GM18505 (cell line): ENCODE measurements at regions not wholly inside any gene's neighbourhood (a gene's known extent, or its start where the extent isn't known, plus 50 kb on each side); places are given as distances from the start of the nearest gene placed in this dataset.
"Not testable (repeated sequence)": the region's sequence is repeated elsewhere in the genome, so short reads cannot be mapped to it uniquely, and the experiment has no call there.

Experiments used
- ATAC-seq: cut with Tn5 transposase; IDR thresholded peaks from one replicate; pipeline ENCODE4 v1.9.1; 2021; ENCODE audit not compliant: unreplicated experiment
- POLR2A ChIP-seq: IDR thresholded peaks from 4 replicates; pipeline ENCODE4 v1.6.1; 2011; ENCODE audit warnings: borderline replicate concordance; ENCODE audit not compliant: insufficient read depth, insufficient read length; ENCODE audit errors: extremely low read depth

DNA sequence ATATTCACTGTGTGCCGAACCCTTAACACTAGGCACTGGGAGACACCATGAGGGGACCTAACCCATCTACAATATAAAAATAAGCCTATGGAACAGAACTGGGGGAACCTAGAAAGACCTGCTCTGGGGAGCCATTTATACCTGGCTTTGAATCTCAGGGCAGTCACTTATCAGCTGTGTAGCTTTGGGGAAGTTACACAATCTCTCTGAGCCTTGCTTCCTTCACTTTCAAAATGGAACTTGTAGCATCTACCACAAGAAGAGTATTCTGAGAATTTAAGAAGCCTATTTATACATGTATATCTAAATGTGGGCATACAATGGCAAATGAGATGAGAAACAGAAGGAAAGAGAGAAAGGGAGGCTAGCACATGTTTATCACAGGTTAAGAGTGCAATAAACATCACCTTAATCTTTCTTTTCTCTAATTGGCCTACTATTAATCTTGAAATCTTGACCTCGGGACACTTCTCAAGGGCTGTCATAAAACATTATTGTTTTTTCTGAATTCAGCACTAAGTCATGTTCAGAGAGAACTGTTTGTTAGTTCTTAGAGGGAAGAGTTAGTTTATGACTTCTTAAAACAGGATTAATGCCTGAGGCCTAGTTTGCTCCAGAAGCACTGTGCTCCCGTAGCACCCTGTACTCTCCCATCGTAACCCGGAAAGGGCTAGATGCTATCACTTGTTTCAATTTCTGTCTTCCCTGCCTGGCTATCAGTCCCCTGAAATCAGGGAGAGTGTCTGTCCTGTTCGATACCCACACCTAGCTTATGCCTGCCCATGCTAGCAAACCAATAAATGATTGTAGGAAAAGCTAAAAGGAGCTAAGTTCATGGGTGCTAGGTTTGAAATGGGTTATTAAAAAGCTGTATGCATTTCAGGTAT, 606.4 kb upstream of the CLINT1 start:
- no peak for ATAC-seq

DNA sequence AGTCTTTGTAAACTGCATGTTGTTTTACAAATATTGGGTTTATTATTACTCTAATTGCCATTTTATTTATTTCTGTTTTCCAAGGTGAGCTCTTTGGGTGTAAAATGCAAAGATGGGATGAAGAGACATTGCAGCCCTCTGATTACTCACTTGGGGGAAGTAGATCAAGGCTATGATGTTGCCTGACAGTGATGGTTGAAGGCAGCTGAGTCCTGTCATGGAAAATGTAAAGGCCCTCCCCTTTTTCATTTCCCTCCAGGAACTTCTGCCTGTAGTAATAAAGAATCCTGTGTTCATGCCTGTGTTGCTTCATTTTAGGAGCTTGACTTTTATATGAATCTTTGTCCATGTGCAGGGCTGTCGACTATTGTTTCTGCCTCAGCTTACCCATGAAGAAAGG, 605.4 kb upstream of the CLINT1 start:
- TF ChIP-seq POLR2A, result no peak
- ATAC-seq, result no peak

More for the DNA sequence above, 606.4 kb upstream of the CLINT1 start:
- no peak for TF ChIP-seq POLR2A

DNA sequence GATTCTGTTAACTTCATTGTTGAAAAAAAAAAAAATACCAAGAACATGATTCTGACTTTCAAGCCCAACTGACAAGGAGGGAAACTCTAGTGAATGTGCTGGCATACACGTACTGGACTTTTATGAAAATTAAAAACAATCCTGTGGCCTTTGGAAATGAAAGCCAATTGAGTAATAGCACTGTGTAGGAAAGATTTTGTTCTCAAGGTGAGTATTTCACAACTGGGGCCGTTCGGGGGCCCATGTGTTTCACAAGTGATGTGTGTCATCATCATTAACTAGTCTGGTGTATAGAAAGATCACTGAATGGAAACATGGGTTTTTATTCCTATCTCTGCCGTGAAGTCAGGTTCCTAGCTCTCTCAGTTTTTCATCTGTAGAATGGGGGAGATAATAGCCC, 605.0 kb upstream of the CLINT1 start:
- TF ChIP-seq POLR2A, result no peak
- ATAC-seq, result no peak

- no peak for ATAC-seq
- TF ChIP-seq POLR2A, result no peak
Observed at GRCh38 chr5:158463188-158463587, 604.2 kb upstream of the CLINT1 start.

DNA sequence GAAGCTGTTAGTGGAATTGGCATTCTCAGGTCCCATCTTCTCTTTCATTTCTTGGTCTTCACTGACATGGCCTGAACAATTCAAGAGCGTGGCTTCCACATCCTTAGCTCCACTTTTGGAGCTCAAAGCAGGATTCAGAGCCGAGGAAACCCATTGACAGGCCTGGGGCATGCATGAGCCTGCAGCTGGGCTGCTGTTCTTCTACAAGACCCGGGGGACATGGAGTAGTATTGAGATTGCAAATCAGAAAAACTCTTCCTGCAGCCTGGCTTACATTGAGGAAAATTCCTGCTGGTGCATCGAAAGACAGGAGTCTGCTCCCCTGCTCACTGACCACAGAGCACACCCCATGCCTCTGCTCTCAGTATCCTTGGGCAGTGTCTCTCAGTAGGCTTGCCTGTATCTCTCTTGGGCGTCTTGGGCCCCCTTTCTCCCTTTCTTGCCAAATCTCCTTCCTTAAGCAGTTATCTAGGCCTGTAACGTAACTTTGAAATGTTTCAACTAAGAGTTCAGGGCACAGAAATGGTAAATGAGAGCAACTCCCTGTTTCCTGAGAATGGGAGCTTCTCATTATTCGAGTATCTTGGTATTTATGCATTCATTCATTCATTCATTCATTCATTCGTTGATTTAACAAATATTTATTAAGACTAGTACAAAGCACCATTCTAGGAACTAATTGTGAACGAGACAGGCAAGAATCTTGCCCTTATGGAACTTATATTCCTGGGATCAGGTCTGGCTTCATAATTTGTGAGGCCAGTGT, 603.6 kb upstream of the CLINT1 start:
- TF ChIP-seq POLR2A, result no peak
- no peak for ATAC-seq

GRCh38 chr5:158461240-158461854, 602.4 kb upstream of the CLINT1 start:
- no peak for ATAC-seq
- TF ChIP-seq POLR2A, result no peak

- TF ChIP-seq POLR2A, result no peak
- ATAC-seq, result no peak
Observed at GRCh38 chr5:158458086-158458485, 599.1 kb upstream of the CLINT1 start.

- no peak for ATAC-seq
- TF ChIP-seq POLR2A, result no peak
Observed at GRCh38 chr5:158456756-158457155, 597.8 kb upstream of the CLINT1 start.

DNA sequence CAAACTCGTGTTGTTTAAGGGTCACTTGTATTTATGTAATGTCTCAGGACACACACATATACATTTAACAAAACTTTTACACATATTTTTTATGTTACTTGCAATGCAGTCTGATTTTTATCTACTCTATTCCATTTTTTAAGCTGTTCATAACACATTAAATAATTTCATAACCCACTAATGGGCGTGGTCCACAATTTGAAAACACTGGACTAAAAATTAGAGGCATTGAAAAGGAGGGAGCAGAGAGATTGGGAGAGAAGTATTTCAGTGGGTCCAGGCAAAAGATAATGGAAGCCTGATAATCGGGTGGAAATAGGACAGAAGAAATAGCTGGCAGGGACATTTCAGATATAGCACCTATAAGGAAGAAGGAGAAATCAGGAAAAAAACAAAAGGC, 597.3 kb upstream of the CLINT1 start:
- no peak for TF ChIP-seq POLR2A
- no peak for ATAC-seq

- ATAC-seq, result no peak
- no peak for TF ChIP-seq POLR2A
Observed at GRCh38 chr5:158451993-158452672, 593.2 kb upstream of the CLINT1 start.

GRCh38 chr5:158451203-158451992, 592.5 kb upstream of the CLINT1 start:
- no peak for ATAC-seq
- TF ChIP-seq POLR2A, result no peak

GRCh38 chr5:158450751-158451171, 591.8 kb upstream of the CLINT1 start:
- TF ChIP-seq POLR2A, result no peak
- no peak for ATAC-seq

DNA sequence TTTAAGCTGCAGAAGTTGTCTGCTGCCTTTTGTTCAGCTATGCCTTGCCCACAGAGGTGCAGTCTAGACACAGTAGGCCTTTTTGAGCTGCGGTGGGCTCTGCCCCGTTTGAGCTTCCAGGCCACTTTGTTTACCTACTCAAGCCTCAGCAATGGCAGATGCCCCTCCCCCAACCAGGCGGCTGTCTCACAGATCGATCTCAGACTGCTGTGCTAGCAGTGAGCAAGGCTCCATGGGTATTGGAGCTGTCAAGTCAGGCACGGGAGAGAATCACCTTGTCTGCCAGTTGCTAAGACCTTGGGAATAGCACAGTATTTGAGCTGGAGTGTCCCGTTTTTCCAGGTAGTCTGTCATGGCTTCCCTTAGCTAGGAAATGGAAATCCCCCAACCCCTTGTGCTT, 587.8 kb upstream of the CLINT1 start:
- not testable (repeated sequence) for ATAC-seq

GRCh38 chr5:158439204-158439603, 580.3 kb upstream of the CLINT1 start:
- ATAC-seq, result not testable (repeated sequence)
